NCI-H510A treated with DMSO at 0.1 percent for 48 hours (cell line): ENCODE measurements at regions not wholly inside any gene's neighbourhood (a gene's known extent, or its start where the extent isn't known, plus 50 kb on each side); places are given as distances from the start of the nearest gene placed in this dataset.

Experiments
- DNase-seq: peaks from one replicate; lab custom pipeline; 2025; lab: John Stamatoyannopoulos, UW

DNA sequence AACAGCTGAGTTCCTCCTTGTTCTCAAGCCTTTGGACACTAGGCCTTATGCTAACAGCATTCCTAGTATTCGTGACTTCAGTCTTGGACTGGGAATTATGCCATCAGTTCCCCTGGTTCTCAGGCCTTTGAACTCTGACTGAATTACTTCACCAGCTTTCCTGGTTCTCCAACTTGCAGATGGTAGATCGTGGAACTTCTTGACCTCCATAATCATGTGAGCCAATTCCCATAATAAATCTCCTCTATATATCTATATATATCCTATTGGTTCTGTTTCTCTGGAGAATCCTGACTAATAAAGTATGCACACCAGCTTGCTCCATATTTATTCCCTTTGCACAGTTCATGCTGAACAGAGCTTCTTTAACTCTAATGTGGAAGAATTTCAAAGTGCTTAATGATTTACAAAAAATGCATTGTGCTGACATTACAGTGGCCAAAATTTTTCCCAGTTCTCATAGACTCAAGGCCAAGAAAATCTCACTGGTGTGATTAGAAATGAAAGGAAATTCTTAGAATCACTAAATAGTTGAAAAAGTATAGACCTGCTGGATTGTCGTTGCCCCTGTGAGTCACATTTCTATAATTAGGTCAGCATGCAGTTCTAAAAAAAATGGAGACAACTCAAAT lies 462.9 kb upstream of the ADAMTS5 start:
- DNase-seq: no peak

DNA sequence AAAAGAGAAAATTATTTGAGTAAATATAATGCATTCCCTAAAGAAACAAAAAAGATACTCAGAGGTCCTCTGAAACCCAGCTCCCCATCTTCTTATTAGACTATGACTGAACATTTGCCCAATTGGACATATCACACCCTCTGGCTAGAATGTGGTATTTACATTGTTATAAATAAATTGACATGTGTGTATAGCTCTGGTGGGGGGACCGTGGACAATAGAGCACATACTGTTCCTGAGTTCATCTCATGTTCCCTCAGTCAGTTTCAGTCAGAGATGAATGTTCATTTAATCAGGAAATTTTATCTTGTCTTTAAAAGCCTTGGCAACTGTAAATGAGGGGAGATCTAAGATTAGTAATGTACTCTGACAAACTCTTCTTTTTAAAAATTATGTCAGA lies 459.3 kb upstream of the ADAMTS5 start:
- no peak for DNase-seq

DNA sequence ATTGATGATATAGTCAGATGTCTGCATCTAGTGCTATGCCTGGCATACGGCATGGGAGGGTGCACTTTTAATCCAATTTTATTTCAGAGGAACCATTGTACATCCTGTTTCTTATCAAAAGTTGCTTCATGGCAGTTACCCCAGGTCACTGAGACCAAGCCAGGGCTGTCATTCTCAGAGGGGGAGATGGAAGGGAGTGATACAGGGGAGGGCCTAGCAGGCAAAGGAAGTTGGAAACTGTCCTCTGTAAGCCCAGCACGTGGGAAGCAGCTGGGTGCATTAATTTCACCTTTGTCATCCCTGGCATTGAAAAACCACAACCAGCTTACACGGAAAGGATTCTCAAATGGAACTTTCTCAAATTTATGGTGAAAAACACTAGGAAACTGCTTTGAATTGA lies 458.7 kb upstream of the ADAMTS5 start:
- DNase-seq: no peak

DNA sequence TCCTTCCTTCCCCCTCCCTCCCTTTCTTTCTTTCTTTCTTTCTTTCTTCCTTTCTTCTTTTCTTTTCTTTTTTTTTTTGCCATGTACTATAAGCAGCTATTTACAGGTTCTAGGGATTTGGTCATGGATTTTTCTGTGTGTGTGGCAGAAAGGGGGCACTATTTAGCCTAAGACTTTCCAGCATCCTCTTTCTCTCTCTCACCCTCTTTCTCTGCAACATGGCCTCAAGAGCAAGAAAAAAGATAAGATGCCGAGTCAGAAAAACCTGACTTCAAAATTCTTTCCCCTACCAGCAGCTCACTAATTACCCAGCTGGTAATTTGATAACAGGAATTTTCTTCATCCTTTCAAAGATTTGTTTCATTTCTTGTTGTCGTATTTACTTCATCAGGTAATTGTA lies 458.3 kb upstream of the ADAMTS5 start:
- DNase-seq: no peak

DNA sequence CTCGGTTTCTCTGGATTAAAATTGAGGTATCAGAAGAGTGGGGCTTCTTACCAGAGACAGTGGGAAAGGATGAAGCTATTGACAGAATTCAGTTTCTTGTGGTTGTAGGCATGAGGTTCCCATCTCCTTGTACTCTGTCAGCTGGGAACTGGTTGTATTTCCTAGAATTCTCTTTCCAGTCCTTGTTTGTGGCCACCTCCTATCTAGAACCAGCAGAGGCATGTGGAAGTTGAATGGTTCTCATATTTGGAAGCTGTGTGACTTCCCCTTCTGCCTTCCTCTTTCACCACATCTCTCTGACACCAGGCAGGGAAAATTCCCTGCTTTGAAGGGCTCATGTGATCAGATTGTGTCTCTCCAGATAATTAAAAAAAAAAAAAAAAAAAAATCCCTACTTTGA lies 457.7 kb upstream of the ADAMTS5 start:
- DNase-seq: no peak

DNA sequence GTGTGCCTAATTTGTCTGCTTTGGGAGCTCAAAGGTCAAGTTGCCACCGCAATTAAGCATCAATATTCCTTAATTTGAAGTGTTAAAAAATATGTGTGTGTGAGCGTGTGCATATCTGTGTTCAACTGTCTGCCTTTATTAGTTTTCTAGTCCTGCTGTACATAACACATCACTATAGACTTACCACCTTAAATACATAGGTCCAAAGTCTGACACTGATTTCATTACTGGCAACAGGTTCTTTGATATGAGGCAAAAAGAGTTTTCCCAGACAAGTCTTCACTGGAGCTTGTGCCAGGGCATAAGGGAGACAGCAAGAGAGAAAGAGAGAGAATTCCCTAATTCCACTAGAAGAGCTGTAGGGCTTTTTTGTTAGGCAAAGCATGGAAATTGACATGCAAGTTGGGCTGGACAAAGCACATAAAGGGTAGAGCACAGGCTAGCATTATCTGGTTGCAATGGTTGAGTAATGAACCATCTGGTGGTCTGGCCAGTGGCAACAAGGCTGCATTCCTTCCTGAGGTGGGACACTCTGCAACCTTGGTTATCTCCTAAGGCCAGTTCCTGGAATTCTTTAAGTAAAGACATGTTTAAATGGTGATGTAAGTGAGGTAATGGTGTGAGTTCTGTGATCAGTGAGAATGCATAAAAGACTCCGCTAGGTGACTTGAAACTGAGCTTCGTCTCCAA lies 457.2 kb upstream of the ADAMTS5 start:
- DNase-seq: no peak

DNA sequence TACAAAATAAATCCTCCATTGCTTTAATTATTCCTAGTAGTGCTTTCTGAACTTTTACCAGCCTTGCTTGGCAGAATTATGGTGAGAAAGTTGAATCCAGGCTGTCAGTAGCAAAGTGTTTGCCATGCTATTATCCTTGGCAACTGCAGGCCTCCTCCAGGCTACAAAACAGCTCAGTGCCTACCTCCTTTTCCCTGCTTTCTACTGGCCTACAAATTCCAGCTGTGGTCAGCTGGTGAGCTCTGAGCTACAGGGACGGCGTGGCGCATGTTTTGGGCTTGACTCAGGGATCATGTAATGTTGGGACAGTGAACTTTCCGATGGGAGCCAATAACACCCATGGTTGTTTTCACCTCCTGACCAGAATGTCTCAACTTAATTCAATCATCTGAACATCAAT lies 456.1 kb upstream of the ADAMTS5 start:
- DNase-seq: no peak

DNA sequence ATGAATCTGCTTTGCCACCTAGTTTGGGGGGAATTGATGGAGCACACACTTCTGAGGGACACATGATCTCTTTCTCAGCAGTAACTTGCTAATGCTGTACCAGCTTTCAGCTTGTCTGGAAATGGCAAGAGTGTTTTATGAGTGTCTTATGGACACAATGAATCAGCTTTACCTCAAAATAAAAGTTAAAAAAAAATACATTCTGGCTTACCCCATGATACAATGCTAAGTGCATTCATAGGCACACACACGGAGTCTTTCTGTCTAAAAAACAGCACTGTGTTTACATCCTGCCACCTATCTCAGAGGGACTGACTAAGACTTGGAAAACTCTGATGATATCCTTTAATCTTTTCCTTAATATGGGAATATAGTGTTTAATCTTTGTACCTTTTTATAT lies 455.5 kb upstream of the ADAMTS5 start:
- DNase-seq: no peak

DNA sequence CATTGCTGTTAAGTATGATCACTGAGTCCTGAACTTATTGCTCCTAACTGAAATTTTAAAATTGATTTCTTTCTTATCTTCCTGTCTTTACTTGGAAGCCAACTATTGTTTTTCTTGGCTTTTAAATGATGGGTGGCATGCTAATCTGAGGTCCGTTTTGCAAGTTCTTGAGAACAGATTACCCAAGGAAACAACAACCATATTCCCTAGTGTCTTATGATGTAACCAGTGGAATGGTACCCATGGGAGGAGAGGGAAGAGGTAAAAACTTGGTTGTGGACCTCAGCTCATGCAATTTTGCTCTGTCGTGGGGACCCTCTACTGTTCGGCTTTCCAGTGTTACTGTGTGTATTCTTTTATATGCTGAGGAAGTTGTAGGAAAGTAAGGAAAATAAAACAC lies 454.8 kb upstream of the ADAMTS5 start:
- DNase-seq: no peak

DNA sequence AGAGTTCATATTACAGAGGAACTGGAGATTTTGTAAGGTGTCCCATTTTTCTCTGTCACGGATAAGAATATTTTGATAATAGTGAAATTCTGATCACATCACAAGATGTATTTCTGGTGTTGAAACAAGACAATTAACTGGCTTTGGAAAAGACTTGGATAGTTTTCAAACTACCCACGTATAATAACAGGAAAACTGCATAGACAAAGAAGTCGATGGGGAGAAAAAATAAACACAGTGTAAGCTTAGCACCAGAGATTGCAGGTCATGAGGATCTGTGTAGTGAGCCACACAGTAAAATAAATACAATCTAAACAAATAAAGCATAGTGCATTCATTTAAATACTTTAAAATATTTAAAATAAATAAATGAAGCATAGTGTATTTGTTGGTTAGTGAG lies 452.3 kb upstream of the ADAMTS5 start:
- no peak for DNase-seq

DNA sequence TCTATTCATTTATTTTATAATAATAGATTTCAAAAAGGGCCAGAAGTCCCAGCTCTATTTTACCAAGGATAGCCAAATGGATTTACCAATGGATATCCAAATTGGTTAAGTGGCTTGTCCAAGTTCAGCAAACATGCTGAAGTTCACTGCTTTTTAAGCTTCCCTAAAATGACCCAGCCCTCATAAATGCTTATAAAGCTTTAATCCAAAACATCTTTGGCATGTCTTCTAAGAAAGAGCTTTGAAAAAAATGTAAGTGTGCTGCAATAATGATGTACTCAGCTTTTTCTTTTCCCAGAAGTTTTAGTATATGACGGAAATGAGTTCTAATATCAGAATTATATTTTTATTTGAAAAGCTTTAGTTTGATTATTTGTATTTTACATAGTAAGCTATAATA lies 451.5 kb upstream of the ADAMTS5 start:
- DNase-seq: no peak

DNA sequence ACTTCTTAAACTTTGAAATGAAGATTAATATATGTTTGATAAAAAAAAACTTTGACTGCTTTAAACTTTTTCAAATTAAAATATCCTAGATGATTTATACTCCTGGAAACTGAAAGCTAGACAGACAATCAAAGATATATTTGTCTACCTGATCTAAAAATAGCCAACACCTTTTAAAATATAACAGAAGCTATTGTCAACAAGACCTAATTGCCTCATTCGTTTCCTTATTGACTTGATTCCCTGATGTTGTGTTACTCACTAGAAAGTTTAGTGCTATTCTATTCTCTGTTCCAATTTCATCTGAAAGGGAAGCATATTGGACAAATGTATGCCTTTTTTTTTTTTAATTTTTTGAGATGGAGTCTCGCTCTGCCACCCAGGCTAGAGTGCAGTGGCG lies 445.6 kb upstream of the ADAMTS5 start:
- no peak for DNase-seq

DNA sequence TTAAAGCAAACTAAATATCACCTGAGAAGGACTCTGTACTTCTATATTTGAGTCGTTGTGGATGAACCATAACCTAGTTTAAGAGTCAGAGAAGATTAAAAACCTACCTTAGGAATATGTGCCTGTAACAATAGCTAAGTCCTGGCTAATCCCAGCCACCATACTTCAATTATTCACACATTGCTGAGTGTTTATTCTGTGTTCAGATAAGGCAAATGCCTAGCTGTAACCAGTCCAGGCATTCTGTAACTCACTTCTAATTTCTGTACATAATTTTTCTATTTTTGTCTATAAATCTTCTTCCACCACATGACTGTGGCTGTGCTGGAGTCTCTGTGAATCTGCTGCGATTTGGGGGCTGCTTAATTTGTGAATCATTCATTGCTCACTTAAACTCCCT lies 441.9 kb upstream of the ADAMTS5 start:
- DNase-seq: no peak

DNA sequence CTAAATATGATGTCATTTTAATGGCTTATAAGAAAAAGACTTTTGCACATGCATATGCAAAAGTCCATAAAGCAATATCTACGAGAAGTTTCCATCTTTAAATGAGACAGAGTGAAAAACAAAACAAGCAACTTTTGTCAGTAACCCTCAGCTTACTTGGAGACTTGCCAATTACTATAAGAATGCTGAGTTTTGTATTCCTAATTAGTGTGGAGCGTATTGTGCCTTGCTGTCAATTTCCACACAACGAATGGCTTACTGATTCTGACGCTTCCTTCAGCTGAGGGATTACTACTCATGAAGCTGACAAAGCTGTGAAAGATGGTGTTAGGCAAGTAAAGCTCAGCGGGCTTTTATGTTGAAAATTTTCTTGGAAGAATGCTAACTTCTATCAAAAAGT lies 440.4 kb upstream of the ADAMTS5 start:
- no peak for DNase-seq

DNA sequence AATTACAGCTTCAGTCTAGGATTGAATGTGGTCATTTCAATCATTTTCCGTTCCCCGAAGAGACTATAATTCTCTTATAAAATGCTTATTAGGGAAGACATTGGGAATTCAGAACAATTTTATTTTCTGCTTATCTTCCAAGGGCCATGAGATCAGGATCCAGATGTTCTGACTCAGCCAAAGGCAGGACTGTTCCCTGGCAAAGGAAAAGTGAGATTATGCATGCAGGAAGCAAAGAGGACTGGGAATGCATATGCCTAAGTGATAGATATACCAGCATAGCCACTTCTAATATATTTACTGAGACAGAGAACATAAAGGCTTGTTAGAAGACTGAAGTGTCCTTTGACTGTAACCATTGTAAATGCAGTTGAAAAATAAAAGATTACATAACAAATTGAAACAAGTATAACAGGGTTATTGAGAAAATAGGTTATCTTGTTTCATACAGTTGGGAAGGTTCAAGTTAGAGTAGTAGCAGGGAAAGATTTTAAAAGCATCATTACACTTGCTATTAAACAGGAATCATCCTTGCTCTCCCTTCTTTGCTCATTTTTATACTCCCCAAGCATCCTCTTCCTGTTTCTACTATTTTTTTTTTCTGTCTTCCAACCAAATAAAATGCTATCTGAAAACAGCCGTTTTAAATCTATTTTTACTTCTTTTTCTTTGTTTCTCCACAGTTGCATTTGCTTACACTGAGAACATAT lies 439.6 kb upstream of the ADAMTS5 start:
- no peak for DNase-seq

DNA sequence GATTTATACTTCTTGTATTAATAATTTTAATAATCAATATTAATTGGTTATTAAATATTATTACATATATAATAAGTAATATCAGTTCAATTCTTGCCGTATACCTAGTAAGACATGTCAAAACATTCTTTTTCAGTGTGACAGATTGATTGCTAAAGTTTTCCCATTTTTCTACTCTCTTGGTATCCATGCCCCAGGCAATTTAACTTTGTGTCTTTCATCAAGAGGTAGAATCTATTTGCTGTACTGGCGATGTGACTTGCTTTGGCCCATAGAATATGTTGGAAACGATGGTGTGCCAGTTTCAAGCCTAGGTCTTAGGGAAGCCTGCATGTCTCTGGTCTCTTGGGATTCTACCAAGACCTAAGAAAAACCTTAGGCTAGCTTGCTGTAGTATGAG lies 436.1 kb upstream of the ADAMTS5 start:
- DNase-seq: no peak

DNA sequence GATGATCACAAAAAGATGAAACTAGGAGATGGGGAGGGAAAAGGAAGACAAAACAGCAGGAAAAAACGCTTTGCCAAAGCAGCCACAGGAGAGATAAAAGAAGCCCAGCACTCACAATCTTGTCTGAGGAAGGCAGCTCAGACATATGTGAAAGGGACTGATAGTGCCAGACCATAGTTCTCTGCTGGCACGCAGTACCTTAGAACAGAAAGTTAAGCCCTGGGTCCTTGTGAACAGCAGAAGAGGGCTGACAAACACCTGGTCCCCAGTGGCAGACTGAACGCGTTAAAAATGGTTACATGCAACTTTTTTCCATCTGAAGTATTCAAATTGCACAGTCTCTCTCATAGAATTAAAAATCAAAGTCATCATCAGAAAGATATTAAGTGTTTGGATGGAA lies 433.2 kb upstream of the ADAMTS5 start:
- DNase-seq: no peak

DNA sequence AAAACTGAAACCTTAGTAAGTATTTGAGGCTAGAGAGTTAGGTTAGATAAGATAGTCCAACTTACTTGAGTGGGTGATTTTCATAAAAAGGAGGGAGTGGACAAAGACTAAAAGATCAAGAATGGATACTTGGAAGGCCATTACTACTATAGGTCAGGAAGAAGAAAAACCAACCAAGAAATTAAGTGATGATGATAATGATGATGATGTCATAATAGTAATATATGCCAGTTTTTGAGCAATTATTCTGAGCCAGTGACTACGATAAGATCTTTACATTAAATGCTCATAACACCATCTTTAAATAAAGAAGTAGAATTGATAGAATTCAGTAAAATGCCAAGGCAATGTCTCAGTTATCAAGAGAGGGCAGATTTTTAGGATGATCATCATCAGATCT lies 430.7 kb upstream of the ADAMTS5 start:
- no peak for DNase-seq

DNA sequence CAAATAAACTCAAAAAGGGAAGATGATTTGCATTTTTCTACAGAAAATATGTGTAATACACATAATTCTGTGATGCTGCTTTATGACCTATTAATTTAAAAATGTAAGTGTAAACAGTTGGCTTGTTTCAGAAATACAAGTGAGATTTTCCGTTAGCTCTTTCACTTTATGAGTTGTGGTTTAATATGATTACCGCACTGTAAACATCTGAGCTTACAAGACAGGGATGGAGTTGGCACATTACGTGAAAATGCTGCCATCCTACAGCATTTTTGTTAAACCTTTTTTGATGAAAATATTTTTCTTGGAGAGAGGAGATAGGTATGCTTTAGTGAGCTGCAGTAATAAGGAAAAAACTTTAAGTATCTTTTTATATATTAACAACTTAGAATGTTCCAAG lies 426.8 kb upstream of the ADAMTS5 start:
- DNase-seq: no peak

DNA sequence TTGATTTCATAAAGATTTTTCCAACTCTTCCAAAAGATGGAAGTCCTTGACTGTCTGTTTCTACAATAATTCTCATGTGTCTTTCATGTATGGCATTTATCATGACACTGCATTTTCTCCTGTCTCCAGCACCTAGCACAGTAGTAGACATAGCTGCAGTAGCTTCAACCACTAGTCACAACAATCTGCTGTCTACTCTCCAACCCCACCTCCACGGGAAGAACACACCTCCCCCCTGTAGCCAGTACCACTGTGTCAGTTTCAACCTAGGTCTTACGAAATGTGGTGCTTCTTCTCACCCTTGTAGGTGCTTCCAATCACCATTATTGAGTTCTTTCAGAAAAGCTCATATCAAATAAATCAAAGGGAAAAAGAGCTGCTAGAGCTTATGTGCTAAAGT lies 425.1 kb upstream of the ADAMTS5 start:
- no peak for DNase-seq

DNA sequence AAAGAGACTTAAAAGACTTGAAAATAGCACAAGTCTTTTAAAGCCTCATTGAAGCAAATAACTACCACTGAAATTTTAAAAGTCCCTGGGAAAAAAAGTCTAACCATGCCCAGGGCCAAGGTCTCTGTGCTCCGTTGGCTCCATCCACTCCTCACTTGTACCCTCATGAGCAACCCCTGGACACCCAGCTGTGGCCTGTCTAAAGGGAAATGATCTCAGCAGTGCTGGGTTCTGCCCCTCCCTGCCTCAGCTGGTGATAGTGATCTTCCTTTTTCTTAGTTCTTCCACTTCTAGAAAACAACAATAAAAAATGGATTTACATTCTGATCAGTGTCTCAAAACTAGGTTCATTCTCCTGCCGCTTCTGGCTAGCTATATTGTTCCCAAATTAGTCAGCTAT lies 423.5 kb upstream of the ADAMTS5 start:
- DNase-seq: no peak

DNA sequence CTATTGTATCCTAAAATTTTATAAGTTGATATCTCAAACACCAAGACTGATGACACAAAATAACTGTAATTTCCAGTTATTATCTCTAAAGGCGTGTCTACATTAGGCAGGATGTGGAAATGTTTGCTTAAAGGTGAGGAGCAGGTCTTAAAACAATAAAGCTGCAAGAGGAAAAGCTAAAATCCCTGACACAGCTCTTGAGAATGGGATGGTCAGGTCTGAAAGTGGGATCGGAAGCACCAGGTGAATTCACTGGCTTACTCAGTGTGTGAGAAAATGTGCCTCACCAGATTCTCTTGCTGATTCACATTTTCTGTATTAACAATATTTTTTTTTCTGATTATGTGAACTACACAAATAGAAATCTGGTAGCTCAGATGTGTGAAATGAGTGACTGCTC lies 421.9 kb upstream of the ADAMTS5 start:
- no peak for DNase-seq

DNA sequence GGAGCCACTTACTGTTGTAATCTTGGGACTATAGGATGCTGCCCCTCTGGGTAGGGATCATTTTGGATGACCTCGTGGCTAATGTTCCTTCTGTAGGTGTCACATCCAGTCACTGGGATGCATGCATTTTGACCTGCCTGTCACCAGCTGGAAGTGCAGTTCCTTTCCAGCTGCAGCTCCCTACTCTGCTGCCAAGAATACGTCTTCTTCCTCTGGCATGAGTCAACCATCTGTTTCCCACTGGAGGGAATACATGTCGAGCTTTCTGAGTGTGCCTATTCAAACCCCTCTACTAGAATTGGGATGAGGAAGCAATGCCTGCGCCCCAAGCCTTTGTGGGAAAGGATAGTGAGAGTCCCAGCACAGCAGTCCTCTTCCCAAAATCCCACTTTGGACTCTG lies 415.5 kb upstream of the ADAMTS5 start:
- DNase-seq: no peak

DNA sequence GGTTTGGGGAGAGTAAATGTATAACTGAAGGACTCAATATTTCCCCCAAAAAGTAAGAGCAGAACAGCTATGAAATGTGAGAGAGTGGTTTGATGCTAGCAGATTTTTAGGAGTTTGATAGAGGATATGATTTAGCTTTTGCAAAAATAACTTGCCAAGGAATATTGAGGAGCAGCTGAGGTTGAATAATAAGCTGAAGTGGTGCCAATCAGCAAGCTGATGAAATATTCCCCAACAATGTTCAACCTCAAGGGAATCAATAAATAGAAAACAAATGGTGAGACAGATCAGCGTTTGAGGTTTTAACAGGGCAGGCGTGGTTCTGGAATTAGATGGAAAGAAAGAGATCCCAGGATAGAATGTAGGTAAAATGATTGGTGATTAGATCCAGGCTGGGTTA lies 413.4 kb upstream of the ADAMTS5 start:
- DNase-seq: no peak
